ENCODE measurements at regions not wholly inside any gene's neighbourhood (a gene's known extent, or its start where the extent isn't known, plus 50 kb on each side); places are given as distances from the start of the nearest gene placed in this dataset.
"Not testable (repeated sequence)": the region's sequence is repeated elsewhere in the genome, so short reads cannot be mapped to it uniquely, and the experiment has no call there.

GRCh38 chr2:111432423-111432822 is 311.7 kb downstream of the BCL2L11 start:
- DNase-seq, result not testable (repeated sequence)

GRCh38 chr2:111432916-111433499 is 312.3 kb downstream of the BCL2L11 start:
- not testable (repeated sequence) for DNase-seq

GRCh38 chr2:111433892-111434607 is 313.3 kb downstream of the BCL2L11 start:
- DNase-seq, result not testable (repeated sequence)

- not testable (repeated sequence) for DNase-seq
Observed at GRCh38 chr2:111434608-111434939, 313.9 kb downstream of the BCL2L11 start.

- DNase-seq, result not testable (repeated sequence)
Observed at GRCh38 chr2:111435553-111436310, 315.0 kb downstream of the BCL2L11 start.

- DNase-seq, result not testable (repeated sequence)
Observed at GRCh38 chr2:111436411-111436810, 315.7 kb downstream of the BCL2L11 start.

GRCh38 chr2:111437288-111437990 is 316.7 kb downstream of the BCL2L11 start:
- not testable (repeated sequence) for DNase-seq

GRCh38 chr2:111438161-111438560 is 317.4 kb downstream of the BCL2L11 start:
- not testable (repeated sequence) for DNase-seq

- DNase-seq, result not testable (repeated sequence)
Observed at GRCh38 chr2:111439237-111439636, 318.5 kb downstream of the BCL2L11 start.

GRCh38 chr2:111441614-111442013 is 320.9 kb downstream of the BCL2L11 start:
- not testable (repeated sequence) for DNase-seq

GRCh38 chr2:111442767-111443454 is 322.2 kb downstream of the BCL2L11 start:
- not testable (repeated sequence) for DNase-seq

- DNase-seq, result not testable (repeated sequence)
Observed at GRCh38 chr2:111444516-111444915, 323.8 kb downstream of the BCL2L11 start.

- DNase-seq, result not testable (repeated sequence)
Observed at GRCh38 chr2:111445191-111445929, 324.6 kb downstream of the BCL2L11 start.

- not testable (repeated sequence) for DNase-seq
Observed at GRCh38 chr2:111445941-111446340, 325.2 kb downstream of the BCL2L11 start.

GRCh38 chr2:111447482-111447881 is 326.8 kb downstream of the BCL2L11 start:
- not testable (repeated sequence) for DNase-seq

- not testable (repeated sequence) for DNase-seq
Observed at GRCh38 chr2:111448796-111449195, 328.1 kb downstream of the BCL2L11 start.

GRCh38 chr2:111450526-111450925 is 329.8 kb downstream of the BCL2L11 start:
- DNase-seq, result not testable (repeated sequence)

GRCh38 chr2:111451692-111452199 is 331.0 kb downstream of the BCL2L11 start:
- DNase-seq, result not testable (repeated sequence)

- not testable (repeated sequence) for DNase-seq
Observed at GRCh38 chr2:111452208-111452607, 331.5 kb downstream of the BCL2L11 start.

- DNase-seq, result not testable (repeated sequence)
Observed at GRCh38 chr2:111453308-111453707, 332.6 kb downstream of the BCL2L11 start.

GRCh38 chr2:111453816-111454215 is 333.1 kb downstream of the BCL2L11 start:
- DNase-seq, result not testable (repeated sequence)

Data from retina (tissue), 1 donor.